Left lung (tissue), 4 donors: ENCODE measurements at regions not wholly inside any gene's neighbourhood (a gene's known extent, or its start where the extent isn't known, plus 50 kb on each side); places are given as distances from the start of the nearest gene placed in this dataset.

Experiments
- ATAC-seq: fragments of 200-7000 bp; cut with Tn5 transposase; one replicate; pipeline ENCODE4 v1.9.1; 2020; ENCODE audit warnings: moderate library complexity
- DNase-seq, 4 donors: peaks; one replicate each; pipeline ENCODE4 v3.0.0-alpha.2; 2013 to 2020
- H3K27ac ChIP-seq, 2 donors: fragments of 200-600 bp; sonication (generic) in 1 of 2; one replicate each; pipeline versions ENCODE4 v1.5.0 to v1.8.0; 2020 to 2021
- H3K27me3 ChIP-seq, 2 donors: fragments of 200-600 bp; sonication (generic) in 1 of 2; one replicate each; pipeline versions ENCODE4 v1.5.0 to v1.8.0; 2020 to 2021
- H3K36me3 ChIP-seq, 2 donors: fragments of 200-600 bp; sonication (generic) in 1 of 2; one replicate each; pipeline versions ENCODE4 v1.5.0 to v1.8.0; 2020 to 2021
- H3K4me1 ChIP-seq, 2 donors: fragments of 200-600 bp; one replicate each; pipeline ENCODE4 v1.8.0; 2021
- H3K4me3 ChIP-seq, 2 donors: fragments of 200-600 bp; sonication (generic) in 1 of 2; one replicate each; pipeline versions ENCODE4 v1.5.0 to v1.8.0; 2020 to 2021; ENCODE audit warnings: mild to moderate bottlenecking in 1 of 2
- H3K9me3 ChIP-seq, 2 donors: fragments of 200-600 bp; sonication (generic) in 1 of 2; one replicate each; pipeline versions ENCODE4 v1.5.0 to v1.8.0; 2020 to 2021
- intact Hi-C, 2 donors: fragments of 100-400 bp; cut with DNase I; formaldehyde crosslinking; loops; one replicate each; pipeline versions ENCODE4 v1.11.2 to v1.14.2; 2022
- TF ChIP-seq, protein P1 (sequence below), 2 donors: fragments of 200-600 bp; sonication (generic) in 1 of 2; IDR thresholded peaks; one replicate each; pipeline versions ENCODE4 v1.5.0 to v1.8.0; 2021; ENCODE audit warnings: antibody characterized with exemption in 2 of 2
- donor health status: DM: no; HTN: yes; CAD: no.
- donor health status: DM: no; HTN: no; CAD: no.

DNA sequence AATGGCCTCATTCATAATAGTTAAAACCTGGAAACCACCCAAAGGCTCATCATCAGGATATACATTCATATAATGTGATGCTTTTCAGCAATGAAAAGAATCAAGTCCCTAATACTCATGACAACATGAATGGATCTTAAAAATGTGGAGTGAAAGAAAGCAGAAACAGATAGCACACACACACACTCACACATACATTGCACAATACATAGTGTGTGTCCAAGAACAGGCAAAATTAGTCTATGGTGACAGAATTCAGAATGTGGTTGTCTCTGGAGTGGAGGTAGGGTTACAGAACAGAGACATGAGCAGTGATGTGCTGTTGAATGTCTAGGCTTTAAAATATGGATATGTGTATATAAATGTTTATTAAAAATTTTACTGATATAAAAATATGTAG lies 419.9 kb upstream of the PCDH15 start:
- intact Hi-C loops = no loop called here
- DNase-seq (peak in 1 of 4 donors; percentile 4), ATAC-seq (no peak)
- Histone ChIP-seq H3K4me1 (no peaks in the 10 kb centered on the region), H3K4me3 (no peak overlapping the region), H3K9me3 (no peaks in the 10 kb centered on the region), H3K27ac (no peak overlapping the region), H3K36me3 (no peaks in the 10 kb centered on the region), H3K27me3 (no peaks in the 10 kb centered on the region)
- TF ChIP-seq, protein P1, sequence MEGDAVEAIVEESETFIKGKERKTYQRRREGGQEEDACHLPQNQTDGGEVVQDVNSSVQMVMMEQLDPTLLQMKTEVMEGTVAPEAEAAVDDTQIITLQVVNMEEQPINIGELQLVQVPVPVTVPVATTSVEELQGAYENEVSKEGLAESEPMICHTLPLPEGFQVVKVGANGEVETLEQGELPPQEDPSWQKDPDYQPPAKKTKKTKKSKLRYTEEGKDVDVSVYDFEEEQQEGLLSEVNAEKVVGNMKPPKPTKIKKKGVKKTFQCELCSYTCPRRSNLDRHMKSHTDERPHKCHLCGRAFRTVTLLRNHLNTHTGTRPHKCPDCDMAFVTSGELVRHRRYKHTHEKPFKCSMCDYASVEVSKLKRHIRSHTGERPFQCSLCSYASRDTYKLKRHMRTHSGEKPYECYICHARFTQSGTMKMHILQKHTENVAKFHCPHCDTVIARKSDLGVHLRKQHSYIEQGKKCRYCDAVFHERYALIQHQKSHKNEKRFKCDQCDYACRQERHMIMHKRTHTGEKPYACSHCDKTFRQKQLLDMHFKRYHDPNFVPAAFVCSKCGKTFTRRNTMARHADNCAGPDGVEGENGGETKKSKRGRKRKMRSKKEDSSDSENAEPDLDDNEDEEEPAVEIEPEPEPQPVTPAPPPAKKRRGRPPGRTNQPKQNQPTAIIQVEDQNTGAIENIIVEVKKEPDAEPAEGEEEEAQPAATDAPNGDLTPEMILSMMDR (IDR thresholded peaks at IDR 0.05) = no peak

DNA sequence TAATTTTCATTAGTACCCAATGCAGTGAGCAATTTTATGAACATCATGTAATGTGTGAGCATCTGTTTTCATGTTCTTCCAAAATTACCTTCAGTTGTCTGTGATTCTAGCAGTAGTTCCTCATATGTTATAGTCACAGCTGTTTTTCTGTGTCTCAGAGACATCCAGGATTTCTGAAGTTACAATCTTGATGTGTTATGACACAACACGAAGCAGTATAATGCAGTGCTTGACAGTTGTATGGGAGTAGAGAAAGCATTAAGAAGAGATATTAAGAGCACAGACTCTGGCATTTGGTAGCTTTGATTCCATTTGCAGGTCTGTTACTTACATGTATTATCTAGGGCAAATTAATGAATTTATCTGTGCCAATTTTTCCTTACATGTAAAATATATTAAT lies 414.7 kb upstream of the PCDH15 start:
- TF ChIP-seq, protein P1 (IDR thresholded peaks at IDR 0.05) = no peak
- Histone ChIP-seq H3K27ac (no peak overlapping the region), H3K4me1 (no peaks in the 10 kb centered on the region), H3K9me3 (no peaks in the 10 kb centered on the region), H3K27me3 (no peaks in the 10 kb centered on the region), H3K36me3 (no peaks in the 10 kb centered on the region), H3K4me3 (no peak overlapping the region)
- DNase-seq (no peak), ATAC-seq (no peak)
- intact Hi-C loops = no loop called here

DNA sequence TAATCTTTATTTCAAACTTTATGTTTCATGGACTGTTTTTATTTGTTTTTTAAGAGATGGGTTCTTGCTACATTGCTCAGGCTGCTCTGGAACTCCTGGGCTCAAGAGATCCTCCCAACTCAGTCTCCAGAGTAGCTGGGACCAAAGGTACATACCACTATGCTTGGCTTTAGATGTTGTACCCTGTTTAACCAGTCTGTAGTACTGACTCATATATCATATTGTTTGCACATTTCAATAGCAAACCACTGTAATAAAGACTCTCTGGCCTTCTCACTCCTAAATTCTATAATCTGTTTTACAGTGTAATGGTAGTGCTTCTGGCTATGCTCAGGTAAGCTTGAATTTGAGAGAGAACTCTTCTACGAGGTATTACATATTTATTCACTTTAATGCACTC lies 413.6 kb upstream of the PCDH15 start:
- intact Hi-C loops = no loop called here
- Histone ChIP-seq H3K4me1 (no peaks in the 10 kb centered on the region), H3K4me3 (no peak overlapping the region), H3K36me3 (no peaks in the 10 kb centered on the region), H3K27ac (no peak overlapping the region), H3K9me3 (no peaks in the 10 kb centered on the region), H3K27me3 (no peaks in the 10 kb centered on the region)
- DNase-seq (no peak), ATAC-seq (no peak)
- TF ChIP-seq, protein P1 (IDR thresholded peaks at IDR 0.05) = no peak

DNA sequence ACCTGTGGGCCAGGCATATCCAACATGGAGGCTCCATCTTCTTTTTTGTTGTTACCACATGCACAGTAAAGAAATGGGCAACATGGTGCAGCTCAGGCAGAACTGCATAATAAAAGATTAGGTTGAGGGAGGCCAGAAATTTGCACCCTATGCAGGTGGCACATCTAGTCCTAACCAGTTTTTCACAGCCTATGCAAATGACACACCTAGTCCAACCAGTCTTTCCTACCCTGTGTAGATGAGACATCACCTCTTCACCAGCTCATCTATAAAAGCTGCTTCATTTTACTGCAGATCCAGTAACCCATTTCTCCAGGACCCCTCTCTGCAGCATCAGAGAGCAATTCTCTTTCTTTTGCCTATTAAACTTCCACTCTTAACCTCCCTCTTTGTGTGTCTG lies 411.0 kb upstream of the PCDH15 start:
- H3K4me3 ChIP-seq = no peak overlapping the region
- intact Hi-C loops = no loop called here
- no peak overlapping the region for H3K27ac ChIP-seq
- H3K9me3 ChIP-seq = no peaks in the 10 kb centered on the region
- H3K36me3 ChIP-seq = no peaks in the 10 kb centered on the region
- DNase-seq (no peak), ATAC-seq (no peak)
- TF ChIP-seq, protein P1 (IDR thresholded peaks at IDR 0.05) = no peak
- H3K27me3 ChIP-seq = no peaks in the 10 kb centered on the region
- H3K4me1 ChIP-seq = no peaks in the 10 kb centered on the region

DNA sequence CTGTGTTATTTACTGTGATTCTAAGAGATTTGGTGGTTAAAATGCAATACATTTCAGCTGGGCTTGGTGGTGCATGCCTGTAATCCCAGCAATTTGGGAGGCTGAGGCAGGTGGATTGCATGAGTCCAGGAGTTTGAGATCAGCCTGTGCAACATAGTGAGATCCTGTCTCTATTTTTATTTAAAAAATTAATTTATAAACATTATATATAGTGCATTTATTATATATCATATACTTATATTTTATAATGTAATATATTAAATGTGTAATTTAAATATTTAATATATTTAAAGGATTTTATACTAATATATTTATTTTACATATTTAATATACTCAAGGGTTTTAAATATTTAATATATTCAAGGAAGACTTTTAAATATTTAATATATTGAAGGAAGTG lies 402.8 kb upstream of the PCDH15 start:
- Histone ChIP-seq H3K27ac (no peak overlapping the region), H3K4me1 (no peaks in the 10 kb centered on the region), H3K9me3 (no peaks in the 10 kb centered on the region), H3K36me3 (no peaks in the 10 kb centered on the region), H3K27me3 (no peaks in the 10 kb centered on the region), H3K4me3 (no peak overlapping the region)
- TF ChIP-seq, protein P1 (IDR thresholded peaks at IDR 0.05) = no peak
- ATAC-seq (no peak), DNase-seq (no peak)
- intact Hi-C loops = no loop called here
